ENCODE measurements at regions not wholly inside any gene's neighbourhood (a gene's known extent, or its start where the extent isn't known, plus 50 kb on each side); places are given as distances from the start of the nearest gene placed in this dataset.

DNA sequence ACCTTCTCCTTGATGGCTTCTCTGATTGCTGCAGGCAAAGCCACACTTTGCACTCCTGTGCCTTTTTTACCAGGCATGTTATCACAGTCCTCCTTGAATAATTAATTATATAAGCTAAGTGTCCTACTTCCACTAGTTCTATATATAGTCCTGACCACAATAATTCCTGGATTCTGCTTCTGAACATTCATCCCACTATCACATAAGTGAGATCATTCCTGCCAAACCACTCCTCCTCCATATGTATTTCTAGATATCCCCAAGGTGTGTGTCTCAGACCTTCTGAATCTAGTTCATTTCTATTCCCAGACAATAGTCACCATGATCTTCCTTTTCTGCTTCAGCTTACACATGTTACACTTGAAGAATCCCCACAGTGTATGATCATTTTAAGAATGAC is 1237.5 kb upstream of the MAP3K7 start:
- Histone ChIP-seq H3K27ac (no peak overlapping the region), H3K27me3 (no peaks in the 10 kb centered on the region), H3K36me3 (no peaks in the 10 kb centered on the region), H3K4me1 (no peaks in the 10 kb centered on the region), H3K9me3 (no peaks in the 10 kb centered on the region), H3K4me3 (no peak overlapping the region)
- TF ChIP-seq POLR2AphosphoS5 (IDR thresholded peaks at IDR 0.05) (no peak), EP300 (IDR thresholded peaks at IDR 0.05) (no peak), POLR2A (IDR thresholded peaks at IDR 0.05) (no peak)
- TF ChIP-seq, protein P1, sequence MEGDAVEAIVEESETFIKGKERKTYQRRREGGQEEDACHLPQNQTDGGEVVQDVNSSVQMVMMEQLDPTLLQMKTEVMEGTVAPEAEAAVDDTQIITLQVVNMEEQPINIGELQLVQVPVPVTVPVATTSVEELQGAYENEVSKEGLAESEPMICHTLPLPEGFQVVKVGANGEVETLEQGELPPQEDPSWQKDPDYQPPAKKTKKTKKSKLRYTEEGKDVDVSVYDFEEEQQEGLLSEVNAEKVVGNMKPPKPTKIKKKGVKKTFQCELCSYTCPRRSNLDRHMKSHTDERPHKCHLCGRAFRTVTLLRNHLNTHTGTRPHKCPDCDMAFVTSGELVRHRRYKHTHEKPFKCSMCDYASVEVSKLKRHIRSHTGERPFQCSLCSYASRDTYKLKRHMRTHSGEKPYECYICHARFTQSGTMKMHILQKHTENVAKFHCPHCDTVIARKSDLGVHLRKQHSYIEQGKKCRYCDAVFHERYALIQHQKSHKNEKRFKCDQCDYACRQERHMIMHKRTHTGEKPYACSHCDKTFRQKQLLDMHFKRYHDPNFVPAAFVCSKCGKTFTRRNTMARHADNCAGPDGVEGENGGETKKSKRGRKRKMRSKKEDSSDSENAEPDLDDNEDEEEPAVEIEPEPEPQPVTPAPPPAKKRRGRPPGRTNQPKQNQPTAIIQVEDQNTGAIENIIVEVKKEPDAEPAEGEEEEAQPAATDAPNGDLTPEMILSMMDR (IDR thresholded peaks at IDR 0.05): no peak
- no peak for DNase-seq
- no peak for ATAC-seq (ENCODE audit: low FRiP score in 2 of 2)

DNA sequence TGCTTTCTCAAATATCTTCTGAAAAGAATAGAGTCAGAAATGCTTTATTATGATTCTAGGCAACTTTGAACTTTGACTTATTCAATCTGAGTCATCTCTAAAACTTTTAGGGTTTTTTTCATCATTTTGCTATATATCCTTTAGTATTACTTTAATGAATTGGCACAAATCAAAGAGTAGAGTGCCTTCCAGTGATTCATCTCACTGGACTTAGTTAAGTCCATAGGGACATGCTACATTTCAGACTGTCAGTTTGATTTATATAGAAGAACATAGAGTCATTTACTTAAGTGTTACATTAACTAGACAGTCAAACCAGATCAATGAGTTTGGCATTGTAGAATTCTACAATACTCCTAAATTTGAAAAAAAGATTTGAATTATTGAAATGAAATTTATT is 1235.7 kb upstream of the MAP3K7 start:
- TF ChIP-seq POLR2AphosphoS5 (IDR thresholded peaks at IDR 0.05) (no peak), POLR2A (IDR thresholded peaks at IDR 0.05) (no peak), EP300 (IDR thresholded peaks at IDR 0.05) (no peak)
- TF ChIP-seq, protein P1 (IDR thresholded peaks at IDR 0.05): no peak
- Histone ChIP-seq H3K36me3 (no peaks in the 10 kb centered on the region), H3K4me3 (no peak overlapping the region), H3K9me3 (no peaks in the 10 kb centered on the region), H3K4me1 (no peaks in the 10 kb centered on the region), H3K27ac (no peak overlapping the region), H3K27me3 (no peaks in the 10 kb centered on the region)
- no peak for DNase-seq
- no peak for ATAC-seq (ENCODE audit: low FRiP score in 2 of 2)

DNA sequence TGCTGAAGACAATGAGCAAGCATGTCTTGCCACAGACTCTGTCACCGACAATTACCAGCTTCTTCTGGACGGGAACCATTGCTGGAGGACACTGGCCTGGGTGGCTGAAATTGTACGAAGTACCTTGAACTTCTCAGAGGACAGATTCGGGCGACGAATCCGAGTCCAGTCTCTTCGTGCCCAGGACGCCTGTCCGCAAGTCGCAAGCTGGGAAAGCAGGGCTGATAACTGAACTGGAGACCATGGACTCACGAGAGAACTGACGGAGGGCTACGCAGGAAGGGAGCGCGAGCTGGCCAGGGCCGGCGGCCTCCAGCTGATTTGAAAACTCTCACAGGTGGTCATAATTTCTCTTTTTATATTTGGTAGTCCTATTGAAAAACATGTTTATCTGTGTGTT is 1229.5 kb upstream of the MAP3K7 start:
- TF ChIP-seq, protein P1 (IDR thresholded peaks at IDR 0.05): no peak
- TF ChIP-seq POLR2A (IDR thresholded peaks at IDR 0.05) (no peak), EP300 (IDR thresholded peaks at IDR 0.05) (no peak), POLR2AphosphoS5 (IDR thresholded peaks at IDR 0.05) (no peak)
- no peaks in the 10 kb centered on the region for H3K4me1 ChIP-seq
- peak in 1 of 2 donors; percentile 76 for DNase-seq
- H3K36me3 ChIP-seq: no peaks in the 10 kb centered on the region
- no peak overlapping the region for H3K27ac ChIP-seq
- H3K9me3 ChIP-seq: no peaks in the 10 kb centered on the region
- no peaks in the 10 kb centered on the region for H3K27me3 ChIP-seq
- no peak for ATAC-seq (ENCODE audit: low FRiP score in 2 of 2)
- 96% methylated on average over 18 of the region's 18 CpGs for WGBS, 2 donors
- H3K4me3 ChIP-seq: no peak overlapping the region

DNA sequence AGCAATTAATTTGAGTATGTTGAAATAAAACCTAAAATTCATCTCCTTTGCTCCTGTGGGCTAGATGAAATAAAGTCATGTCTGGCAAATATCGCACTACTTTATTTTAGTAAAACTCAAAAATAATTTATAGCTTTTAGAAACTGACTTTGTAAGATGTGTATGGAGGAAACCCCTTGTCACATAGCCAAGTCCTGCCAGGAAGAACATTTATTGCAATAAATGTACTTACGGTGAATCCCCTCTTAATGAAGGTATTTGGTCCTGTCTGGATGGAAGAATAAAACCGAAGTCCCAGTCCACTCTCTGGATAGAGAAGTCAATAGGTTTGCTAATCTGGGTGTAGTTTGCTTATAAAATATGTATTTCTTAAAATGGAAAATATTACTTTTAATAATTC is 1226.8 kb upstream of the MAP3K7 start:
- TF ChIP-seq EP300 (IDR thresholded peaks at IDR 0.05) (no peak), POLR2AphosphoS5 (IDR thresholded peaks at IDR 0.05) (no peak), POLR2A (IDR thresholded peaks at IDR 0.05) (no peak)
- TF ChIP-seq, protein P1 (IDR thresholded peaks at IDR 0.05): no peak
- Histone ChIP-seq H3K36me3 (no peaks in the 10 kb centered on the region), H3K27ac (no peak overlapping the region), H3K9me3 (no peaks in the 10 kb centered on the region), H3K4me1 (no peaks in the 10 kb centered on the region), H3K27me3 (no peaks in the 10 kb centered on the region), H3K4me3 (no peak overlapping the region)
- DNase-seq (no peak), ATAC-seq (ENCODE audit: low FRiP score in 2 of 2) (no peak)
- WGBS, 2 donors: 71 to 72% methylated on average over 3 of the region's 3 CpGs

DNA sequence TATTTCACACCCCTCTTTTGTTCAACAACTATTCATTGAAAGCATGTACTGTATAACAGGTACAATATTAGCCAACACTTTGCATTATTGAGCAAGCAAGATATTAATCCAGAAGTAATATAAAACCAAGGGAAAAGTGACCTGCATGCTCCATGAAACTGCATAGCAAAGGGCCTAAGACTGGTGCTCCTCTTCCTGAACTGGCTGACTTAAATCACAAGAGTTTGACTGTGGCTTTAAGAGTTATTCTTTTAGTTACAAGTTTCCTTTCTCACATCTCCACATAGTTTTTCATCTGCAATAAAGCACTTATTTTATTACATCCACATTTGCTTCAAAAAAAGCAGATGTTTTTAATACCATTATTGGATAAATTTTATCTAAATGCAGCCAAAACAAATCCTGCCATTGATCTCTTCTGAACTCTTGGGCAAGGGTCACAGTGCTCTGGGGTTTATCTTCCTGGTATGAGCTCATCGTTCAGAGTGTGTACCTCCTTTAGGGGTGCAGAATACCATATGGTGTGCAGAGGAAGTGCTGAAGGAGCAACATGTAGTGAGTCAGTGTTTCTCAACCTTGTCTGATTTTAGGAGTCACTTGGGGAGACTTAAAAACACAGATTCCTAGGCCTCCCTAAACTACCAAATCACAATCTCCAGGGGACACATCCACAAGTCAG is 1225.9 kb upstream of the MAP3K7 start:
- Histone ChIP-seq H3K4me1 (no peaks in the 10 kb centered on the region), H3K4me3 (no peak overlapping the region), H3K27me3 (no peaks in the 10 kb centered on the region), H3K36me3 (no peaks in the 10 kb centered on the region), H3K9me3 (no peaks in the 10 kb centered on the region), H3K27ac (no peak overlapping the region)
- ATAC-seq (ENCODE audit: low FRiP score in 2 of 2) (no peak), DNase-seq (no peak)
- 17 to 33% methylated on average over 1 of the region's 1 CpG for WGBS, 2 donors
- TF ChIP-seq POLR2A (IDR thresholded peaks at IDR 0.05) (no peak), EP300 (IDR thresholded peaks at IDR 0.05) (no peak), POLR2AphosphoS5 (IDR thresholded peaks at IDR 0.05) (no peak)
- TF ChIP-seq, protein P1 (IDR thresholded peaks at IDR 0.05): no peak

Data from upper lobe of left lung (tissue), 6 donors.